Glutamatergic neuron (in vitro differentiated cells): ENCODE measurements at regions not wholly inside any gene's neighbourhood (a gene's known extent, or its start where the extent isn't known, plus 50 kb on each side); places are given as distances from the start of the nearest gene placed in this dataset.

ENCODE experiments used
- DNase-seq: peaks from one replicate; pipeline ENCODE4 v3.0.0; 2022
- H3K27ac Mint-ChIP-seq: one replicate; pipeline ENCODE4 v1.8.0; 2020; ENCODE audit warnings: mild to moderate bottlenecking, mixed read lengths, inconsistent platforms; ENCODE audit not compliant: unreplicated experiment
- H3K27me3 Mint-ChIP-seq: one replicate; pipeline ENCODE4 v1.8.0; 2020; ENCODE audit warnings: mild to moderate bottlenecking, moderate library complexity, mixed read lengths, inconsistent platforms; ENCODE audit not compliant: unreplicated experiment
- H3K36me3 Mint-ChIP-seq: one replicate; pipeline ENCODE4 v1.8.0; 2020; ENCODE audit warnings: mild to moderate bottlenecking, mixed read lengths, inconsistent platforms; ENCODE audit not compliant: unreplicated experiment
- H3K4me1 Mint-ChIP-seq: one replicate; pipeline ENCODE4 v1.8.0; 2020; ENCODE audit warnings: mild to moderate bottlenecking, low read depth, mixed read lengths, inconsistent platforms; ENCODE audit not compliant: unreplicated experiment
- H3K4me3 Mint-ChIP-seq: one replicate; pipeline ENCODE4 v1.8.0; 2020; ENCODE audit warnings: mild to moderate bottlenecking, mixed read lengths, inconsistent platforms; ENCODE audit not compliant: unreplicated experiment
- H3K9me3 Mint-ChIP-seq: one replicate; pipeline ENCODE4 v1.8.0; 2020; ENCODE audit warnings: mild to moderate bottlenecking, moderate library complexity, mixed read lengths, inconsistent platforms; ENCODE audit not compliant: unreplicated experiment
- CTCF ChIP-seq: fragments of 200-600 bp; sonication (generic); IDR thresholded peaks from one replicate; pipeline ENCODE4 v1.5.0; 2021; ENCODE audit not compliant: partially characterized antibody, unreplicated experiment

DNA sequence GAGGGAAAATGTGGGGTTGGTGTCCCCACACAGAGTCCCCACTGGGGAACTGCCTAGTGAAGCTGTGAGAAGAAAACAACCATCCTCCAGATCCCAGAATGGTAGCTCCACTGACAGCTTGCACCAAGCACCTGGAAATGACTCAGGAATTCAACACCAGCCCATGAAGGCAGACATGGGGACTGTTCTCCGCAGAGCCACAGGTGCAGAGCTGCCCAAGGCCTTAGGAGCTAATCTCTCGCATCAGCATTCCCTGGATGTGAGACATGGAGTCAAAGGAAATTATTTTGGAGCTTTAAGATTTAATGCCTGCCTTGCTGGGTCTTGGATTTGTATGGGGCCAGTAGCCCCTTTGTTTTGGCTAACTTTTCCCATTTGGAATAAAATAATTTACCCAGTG lies 367.9 kb downstream of the FAM133A start:
- Mint-ChIP-seq H3K27me3 (no peaks in the 10 kb centered on the region), H3K36me3 (no peaks in the 10 kb centered on the region), H3K4me1 (no peaks in the 10 kb centered on the region), H3K4me3 (no peak overlapping the region), H3K9me3 (no peaks in the 10 kb centered on the region), H3K27ac (no peak overlapping the region)
- TF ChIP-seq CTCF, result no peak
- DNase-seq, result no peak

DNA sequence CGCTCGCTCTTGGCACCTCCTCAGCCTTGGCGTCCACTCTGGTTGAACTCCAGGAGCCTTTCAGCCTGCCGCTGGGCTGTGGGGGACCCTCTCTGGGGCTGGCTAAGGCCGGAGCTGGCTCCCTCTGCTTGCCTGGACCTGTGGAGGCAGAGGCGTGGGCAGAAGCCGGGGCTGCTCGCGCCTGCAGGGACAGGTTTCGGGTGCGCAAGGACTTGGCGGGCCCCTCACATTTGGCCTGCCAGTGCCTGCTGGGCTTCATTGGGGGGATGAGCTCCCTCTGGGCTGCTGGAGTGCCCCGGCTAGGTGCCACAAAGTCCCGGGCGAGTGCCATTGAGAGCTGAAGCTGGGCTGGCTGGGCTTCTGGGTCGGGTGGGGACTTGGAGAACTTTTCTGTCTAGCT lies 371.7 kb downstream of the FAM133A start:
- Mint-ChIP-seq H3K4me3 (no peak overlapping the region), H3K4me1 (no peaks in the 10 kb centered on the region), H3K27me3 (no peaks in the 10 kb centered on the region), H3K9me3 (no peaks in the 10 kb centered on the region), H3K27ac (no peak overlapping the region), H3K36me3 (no peaks in the 10 kb centered on the region)
- no peak for DNase-seq
- no peak for TF ChIP-seq CTCF

GRCh38 chrX:94051926-94052325 lies 377.9 kb downstream of the FAM133A start:
- Mint-ChIP-seq H3K4me3 (no peak overlapping the region), H3K27ac (no peak overlapping the region), H3K36me3 (no peaks in the 10 kb centered on the region), H3K9me3 (no peaks in the 10 kb centered on the region), H3K27me3 (no peaks in the 10 kb centered on the region), H3K4me1 (no peaks in the 10 kb centered on the region)
- DNase-seq, result no peak
- TF ChIP-seq CTCF, result no peak

DNA sequence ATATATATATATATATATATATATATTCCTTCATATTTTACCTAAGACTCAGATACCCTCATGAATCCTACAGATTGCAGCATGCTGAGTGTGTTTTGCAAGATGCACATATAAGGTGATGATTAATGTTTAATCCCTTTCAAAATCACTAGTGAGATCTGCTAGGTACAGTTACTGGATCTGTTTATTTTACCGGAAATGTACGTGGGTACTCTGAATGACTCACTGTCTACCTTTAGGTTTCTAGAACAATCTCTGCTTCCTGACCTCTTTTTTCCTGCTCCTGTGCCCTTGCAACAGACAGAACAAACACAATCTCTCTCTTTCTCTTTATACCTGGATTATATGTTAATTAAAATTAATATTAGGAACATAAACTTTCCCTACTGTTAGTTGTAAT lies 379.6 kb downstream of the FAM133A start:
- H3K36me3 Mint-ChIP-seq, result no peaks in the 10 kb centered on the region
- no peak overlapping the region for H3K4me3 Mint-ChIP-seq
- H3K4me1 Mint-ChIP-seq, result no peaks in the 10 kb centered on the region
- no peak for DNase-seq
- H3K9me3 Mint-ChIP-seq, result no peaks in the 10 kb centered on the region
- no peak for TF ChIP-seq CTCF
- no peak overlapping the region for H3K27ac Mint-ChIP-seq
- H3K27me3 Mint-ChIP-seq, result no peaks in the 10 kb centered on the region

DNA sequence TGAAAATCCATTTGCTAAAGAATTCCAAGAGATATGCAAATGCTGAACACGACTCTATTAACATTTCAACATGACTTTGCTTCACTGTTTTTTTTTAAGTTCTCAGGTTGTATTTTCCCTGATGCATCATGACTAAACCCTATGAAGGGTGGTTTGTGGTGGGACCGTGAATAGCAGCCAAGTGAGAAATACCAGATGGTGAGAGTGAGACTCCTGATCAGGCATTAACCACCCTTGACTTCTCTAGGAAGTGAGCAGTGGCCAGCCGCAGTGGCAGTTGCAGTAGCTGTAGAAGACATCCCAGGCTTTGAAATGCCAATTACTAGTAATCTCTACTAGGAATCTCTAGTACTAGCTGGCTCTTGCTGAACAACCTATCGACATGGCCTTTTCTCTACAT lies 383.4 kb downstream of the FAM133A start:
- H3K27ac Mint-ChIP-seq, result no peak overlapping the region
- TF ChIP-seq CTCF, result no peak
- no peak overlapping the region for H3K4me3 Mint-ChIP-seq
- DNase-seq, result no peak
- H3K4me1 Mint-ChIP-seq, result no peaks in the 10 kb centered on the region
- H3K27me3 Mint-ChIP-seq, result no peaks in the 10 kb centered on the region
- no peaks in the 10 kb centered on the region for H3K36me3 Mint-ChIP-seq
- no peaks in the 10 kb centered on the region for H3K9me3 Mint-ChIP-seq
